Activated CD8-positive, alpha-beta T cell treated with anti-CD3 and anti-CD28 coated beads for 36 hours (primary cell): ENCODE measurements at regions not wholly inside any gene's neighbourhood (a gene's known extent, or its start where the extent isn't known, plus 50 kb on each side); places are given as distances from the start of the nearest gene placed in this dataset.

Source experiments
- ATAC-seq: fragments of 200-7000 bp; cut with Tn5 transposase; one replicate; pipeline ENCODE4 v1.10.0; 2021; ENCODE audit warnings: mild to moderate bottlenecking, moderate library complexity
- CTCF ChIA-PET: fragments of 350-600 bp; sonication (Branson Sonifier 250); formaldehyde crosslinking; loops from one replicate; lab custom pipeline; 2021; ENCODE audit warnings: antibody characterized with exemption; lab: Charles Lee
- POLR2A ChIA-PET: fragments of 350-600 bp; sonication (Branson Sonifier 250); formaldehyde crosslinking; loops from one replicate; lab custom pipeline; 2021; ENCODE audit warnings: antibody characterized with exemption; lab: Charles Lee
- DNase-seq: peaks from one replicate; pipeline ENCODE4 v3.0.0-alpha.2; 2020
- H3K27ac Mint-ChIP-seq: one replicate; pipeline ENCODE4 v1.8.0; 2021; ENCODE audit warnings: mild to moderate bottlenecking, mixed read lengths
- H3K27me3 Mint-ChIP-seq: one replicate; pipeline ENCODE4 v1.8.0; 2021; ENCODE audit warnings: mixed read lengths
- H3K36me3 Mint-ChIP-seq: one replicate; pipeline ENCODE4 v1.8.0; 2021; ENCODE audit warnings: low read depth, mixed read lengths
- H3K4me1 Mint-ChIP-seq: one replicate; pipeline ENCODE4 v1.8.0; 2021; ENCODE audit warnings: low read depth, mixed read lengths
- H3K4me3 Mint-ChIP-seq: one replicate; pipeline ENCODE4 v1.8.0; 2021; ENCODE audit warnings: mild to moderate bottlenecking, moderate library complexity, mixed read lengths
- H3K9me3 Mint-ChIP-seq: one replicate; pipeline ENCODE4 v1.8.0; 2021; ENCODE audit warnings: mixed read lengths
- CTCF ChIP-seq: fragments of 200-600 bp; IDR thresholded peaks from one replicate; pipeline ENCODE4 v1.8.0; 2022; ENCODE audit warnings: antibody characterized with exemption, mild to moderate bottlenecking
- intact Hi-C: fragments of 100-400 bp; cut with micrococcal nuclease; formaldehyde crosslinking; loops from one replicate; pipeline ENCODE4 v1.10.0; 2022

- intact Hi-C loops = no loop called here
- ATAC-seq = no peak
- H3K4me3 Mint-ChIP-seq = no peak overlapping the region
- peaks cover 3% of the 10 kb centered on the region for H3K9me3 Mint-ChIP-seq
- ChIA-PET CTCF (no interaction called here), POLR2A (no interaction called here)
- H3K27ac Mint-ChIP-seq = no peak overlapping the region
- no peaks in the 10 kb centered on the region for H3K4me1 Mint-ChIP-seq
- TF ChIP-seq CTCF = no peak
- H3K27me3 Mint-ChIP-seq = no peaks in the 10 kb centered on the region
- no peak for DNase-seq
- H3K36me3 Mint-ChIP-seq = peaks cover 2% of the 10 kb centered on the region
These were observed 53.5 kb upstream of the PDC start for GRCh38 chr1:186514367-186514766.

DNA sequence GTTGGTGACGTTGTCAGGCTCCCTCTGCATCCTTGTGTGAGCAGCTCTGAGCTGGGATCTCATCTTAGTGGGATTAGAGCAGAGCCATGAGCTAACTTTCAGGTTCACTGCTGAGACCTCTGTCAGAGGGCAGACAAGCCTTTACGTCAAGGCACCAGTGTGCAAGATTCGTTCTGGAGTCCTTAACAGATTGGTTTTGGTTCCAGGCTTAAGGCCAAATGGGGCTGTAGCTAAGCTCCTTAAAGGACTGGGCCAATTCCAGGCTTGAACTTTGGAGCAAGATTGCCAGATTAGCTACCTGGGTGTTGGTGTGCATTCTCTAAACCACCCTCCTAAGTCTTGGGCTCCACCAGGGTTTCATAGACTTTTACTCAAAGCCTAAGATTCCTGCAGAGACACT lies 52.6 kb upstream of the PDC start:
- peaks cover 6% of the 10 kb centered on the region for H3K9me3 Mint-ChIP-seq
- ATAC-seq = no peak
- H3K4me1 Mint-ChIP-seq = no peaks in the 10 kb centered on the region
- no peak for DNase-seq
- ChIA-PET POLR2A (no interaction called here), CTCF (no interaction called here)
- no peak overlapping the region for H3K4me3 Mint-ChIP-seq
- no peak overlapping the region for H3K27ac Mint-ChIP-seq
- TF ChIP-seq CTCF = no peak
- peaks cover 2% of the 10 kb centered on the region for H3K36me3 Mint-ChIP-seq
- H3K27me3 Mint-ChIP-seq = no peaks in the 10 kb centered on the region
- intact Hi-C loops = no loop called here

DNA sequence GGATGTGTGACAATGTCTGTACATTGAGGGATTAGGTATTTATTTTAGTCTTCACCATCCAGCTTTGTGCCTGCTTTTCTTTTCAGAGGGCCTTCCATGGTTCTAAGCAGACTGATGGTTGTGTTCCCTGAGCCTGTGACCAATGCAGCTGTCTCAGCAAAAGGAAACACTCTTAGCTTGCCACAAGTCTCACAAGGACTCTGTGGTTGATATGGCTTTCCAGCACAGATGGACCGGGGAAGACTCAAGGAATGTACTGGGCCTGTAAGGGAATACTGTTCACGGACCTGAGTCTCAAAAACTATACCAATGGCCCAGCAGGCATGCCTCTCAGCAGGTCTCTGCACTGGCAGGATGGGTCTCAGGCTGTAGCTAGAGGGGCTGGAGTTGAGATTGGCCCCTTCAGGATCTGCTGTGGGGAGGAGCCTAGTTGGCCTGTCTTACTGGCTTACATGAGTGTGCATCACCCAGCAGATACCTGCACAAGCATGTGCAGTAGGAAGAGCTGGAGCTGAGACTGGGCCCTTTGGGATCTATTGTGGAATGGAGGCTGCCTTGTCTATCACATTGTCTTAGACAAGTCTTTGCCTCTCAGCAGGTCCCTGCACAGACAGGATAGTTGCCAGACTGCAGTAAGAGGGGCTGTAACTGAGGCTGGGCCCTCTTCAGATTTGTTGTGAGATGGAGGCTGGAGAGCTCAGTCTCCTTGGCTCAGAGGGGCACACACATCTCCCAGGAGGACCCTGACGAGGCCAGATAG lies 52.0 kb upstream of the PDC start:
- ChIA-PET POLR2A (no interaction called here), CTCF (no interaction called here)
- Mint-ChIP-seq H3K9me3 (peaks cover 6% of the 10 kb centered on the region), H3K27ac (no peak overlapping the region), H3K27me3 (no peaks in the 10 kb centered on the region), H3K4me3 (no peak overlapping the region), H3K4me1 (no peaks in the 10 kb centered on the region), H3K36me3 (peaks cover 2% of the 10 kb centered on the region)
- no peak for DNase-seq
- intact Hi-C loops = no loop called here
- TF ChIP-seq CTCF = no peak
- ATAC-seq = no peak

- DNase-seq = no peak
- ChIA-PET CTCF (no interaction called here), POLR2A (no interaction called here)
- Mint-ChIP-seq H3K27me3 (no peaks in the 10 kb centered on the region), H3K36me3 (peaks cover 2% of the 10 kb centered on the region), H3K4me3 (no peak overlapping the region), H3K27ac (no peak overlapping the region), H3K4me1 (no peaks in the 10 kb centered on the region), H3K9me3 (peaks cover 6% of the 10 kb centered on the region)
- ATAC-seq = no peak
- no peak for TF ChIP-seq CTCF
- intact Hi-C loops = no loop called here
These were observed 51.1 kb upstream of the PDC start for GRCh38 chr1:186511761-186512637.
